ENCODE measurements at regions not wholly inside any gene's neighbourhood (a gene's known extent, or its start where the extent isn't known, plus 50 kb on each side); places are given as distances from the start of the nearest gene placed in this dataset.

GRCh38 chr10:27451054-27451453 is 53.0 kb upstream of the RAB18 start:
- H3K27me3 ChIP-seq: no peaks in the 10 kb centered on the region
- TF ChIP-seq POLR2A (IDR thresholded peaks at IDR 0.05): no peak
- TF ChIP-seq CTCF (IDR thresholded peaks at IDR 0.05): no peak
- H3K27ac ChIP-seq: peak overlapping the region in 1 of 3 donors; percentile 27
- H3K36me3 ChIP-seq: no peaks in the 10 kb centered on the region
- DNase-seq: peak in 1 of 2 donors; percentile 14
- intact Hi-C loops (cut with DNase I): no loop called here
- 93 to 96% methylated on average over 6 of the region's 6 CpGs for WGBS, 2 donors
- no peak overlapping the region for H3K4me3 ChIP-seq (replicated peaks in 1 of 3)
- H3K9me3 ChIP-seq: no peaks in the 10 kb centered on the region
- H3K4me1 ChIP-seq: peaks cover 0 to 16% of the 10 kb centered on the region in 2 donors

GRCh38 chr10:27450225-27450624 is 53.9 kb upstream of the RAB18 start:
- intact Hi-C loops (cut with DNase I): no loop called here
- no peak for DNase-seq
- TF ChIP-seq CTCF (IDR thresholded peaks at IDR 0.05) (no peak), POLR2A (IDR thresholded peaks at IDR 0.05) (no peak)
- H3K27ac ChIP-seq: peak overlapping the region in 2 of 3 donors; percentile 22 to 27
- H3K9me3 ChIP-seq: no peaks in the 10 kb centered on the region
- no peaks in the 10 kb centered on the region for H3K36me3 ChIP-seq
- peaks cover 0 to 16% of the 10 kb centered on the region in 2 donors for H3K4me1 ChIP-seq
- H3K27me3 ChIP-seq: no peaks in the 10 kb centered on the region
- H3K4me3 ChIP-seq (replicated peaks in 1 of 3): no peak overlapping the region

GRCh38 chr10:27449571-27449970 is 54.5 kb upstream of the RAB18 start:
- Histone ChIP-seq H3K9me3 (no peaks in the 10 kb centered on the region), H3K4me3 (replicated peaks in 1 of 3) (no peak overlapping the region), H3K4me1 (peaks cover 0 to 16% of the 10 kb centered on the region in 2 donors), H3K36me3 (no peaks in the 10 kb centered on the region), H3K27ac (peak overlapping the region in 1 of 3 donors; percentile 24), H3K27me3 (no peaks in the 10 kb centered on the region)
- no peak for DNase-seq
- WGBS, 2 donors: 83 to 88% methylated on average over 4 of the region's 4 CpGs
- intact Hi-C loops (cut with DNase I): loop anchor here (10.0 kb wide), 1 partner anchor 205 kb away; no protein-coding TSS in a partner anchor
- TF ChIP-seq POLR2A (IDR thresholded peaks at IDR 0.05) (no peak), CTCF (IDR thresholded peaks at IDR 0.05) (no peak)

GRCh38 chr10:27448921-27449320 is 55.2 kb upstream of the RAB18 start:
- intact Hi-C loops (cut with DNase I): loop anchor here (10.0 kb wide), 1 partner anchor 206 kb away; no protein-coding TSS in a partner anchor
- H3K4me3 ChIP-seq (replicated peaks in 1 of 3): no peak overlapping the region
- H3K27ac ChIP-seq: no peak overlapping the region
- 91 to 92% methylated on average over 2 of the region's 2 CpGs for WGBS, 2 donors
- TF ChIP-seq CTCF (IDR thresholded peaks at IDR 0.05) (no peak), POLR2A (IDR thresholded peaks at IDR 0.05) (no peak)
- peaks cover 0 to 16% of the 10 kb centered on the region in 2 donors for H3K4me1 ChIP-seq
- no peaks in the 10 kb centered on the region for H3K36me3 ChIP-seq
- H3K27me3 ChIP-seq: no peaks in the 10 kb centered on the region
- H3K9me3 ChIP-seq: no peaks in the 10 kb centered on the region
- no peak for DNase-seq

- no peak for TF ChIP-seq CTCF (IDR thresholded peaks at IDR 0.05)
- TF ChIP-seq POLR2A (IDR thresholded peaks at IDR 0.05): no peak
- intact Hi-C loops (cut with DNase I): loop anchor here (10.0 kb wide), 1 partner anchor 207 kb away; no protein-coding TSS in a partner anchor
- Histone ChIP-seq H3K27ac (no peak overlapping the region), H3K4me3 (replicated peaks in 1 of 3) (no peak overlapping the region), H3K36me3 (no peaks in the 10 kb centered on the region), H3K9me3 (no peaks in the 10 kb centered on the region), H3K4me1 (peaks cover 0 to 16% of the 10 kb centered on the region in 2 donors), H3K27me3 (no peaks in the 10 kb centered on the region)
- WGBS, 2 donors: 86 to 97% methylated on average over 3 of the region's 3 CpGs
- no peak for DNase-seq
Measured at GRCh38 chr10:27447540-27447939, 56.6 kb upstream of the RAB18 start.
